GM23338 (cell line): ENCODE measurements at regions not wholly inside any gene's neighbourhood (a gene's known extent, or its start where the extent isn't known, plus 50 kb on each side); places are given as distances from the start of the nearest gene placed in this dataset.

ENCODE experiments used
- ATAC-seq: fragments of 200-7000 bp; cut with Tn5 transposase; 3 replicates; pipeline ENCODE4 v1.9.1; 2020
- DNase-seq: peaks from one replicate; pipeline ENCODE4 v3.0.0-alpha.2; 2015; ENCODE audit warnings: low spot score
- H2AFZ ChIP-seq: fragments of 200-600 bp; sonication (generic); 2 replicates; pipeline ENCODE4 v1.8.0; 2016; ENCODE audit warnings: antibody characterized with exemption, mild to moderate bottlenecking, moderate library complexity
- H3F3A ChIP-seq: fragments of 200-600 bp; sonication (generic); replicated peaks from 2 replicates; pipeline ENCODE4 v1.8.0; 2017; ENCODE audit warnings: antibody characterized with exemption, mixed run types, low read depth
- H3K27ac ChIP-seq: fragments of 200-600 bp; sonication (generic); 2 replicates; pipeline ENCODE4 v1.6.1; 2016; ENCODE audit warnings: low read depth
- H3K27me3 ChIP-seq: fragments of 200-600 bp; sonication (generic); 2 replicates; pipeline ENCODE4 v1.8.0; 2016; ENCODE audit warnings: mild to moderate bottlenecking, mixed run types, moderate library complexity; ENCODE audit not compliant: insufficient read depth
- H3K36me3 ChIP-seq: fragments of 200-600 bp; sonication (generic); 2 replicates; pipeline ENCODE4 v1.8.0; 2016; ENCODE audit warnings: mild to moderate bottlenecking; ENCODE audit not compliant: insufficient read depth
- H3K4me1 ChIP-seq: fragments of 200-600 bp; sonication (generic); 2 replicates; pipeline ENCODE4 v1.8.0; 2016; ENCODE audit warnings: mild to moderate bottlenecking, moderate library complexity; ENCODE audit not compliant: insufficient read depth
- H3K4me2 ChIP-seq: fragments of 200-600 bp; sonication (generic); 2 replicates; pipeline ENCODE4 v1.7.1; 2017; ENCODE audit warnings: mixed run types
- H3K4me3 ChIP-seq: fragments of 200-600 bp; sonication (generic); 2 replicates; pipeline ENCODE4 v1.6.1; 2016; ENCODE audit warnings: mixed run types
- H3K79me2 ChIP-seq: fragments of 200-600 bp; sonication (generic); replicated peaks from 2 replicates; pipeline ENCODE4 v1.8.0; 2017; ENCODE audit warnings: mild to moderate bottlenecking; ENCODE audit not compliant: insufficient read depth
- H3K9me2 ChIP-seq: fragments of 200-600 bp; sonication (generic); 2 replicates; pipeline ENCODE4 v1.8.0; 2017; ENCODE audit not compliant: insufficient read depth
- H4K20me1 ChIP-seq: fragments of 200-600 bp; sonication (generic); replicated peaks from 2 replicates; pipeline ENCODE4 v1.8.0; 2017; ENCODE audit warnings: mild to moderate bottlenecking; ENCODE audit not compliant: insufficient read depth
- H3K27ac Mint-ChIP-seq: 2 replicates; pipeline ENCODE4 v1.8.0; 2020; ENCODE audit warnings: inconsistent platforms, mild to moderate bottlenecking, moderate library complexity, mixed read lengths
- H3K27me3 Mint-ChIP-seq: 3 replicates; pipeline ENCODE4 v1.8.0; 2022; ENCODE audit warnings: low read depth, mild to moderate bottlenecking, moderate library complexity, mixed read lengths, inconsistent platforms; ENCODE audit not compliant: insufficient read depth, poor library complexity
- H3K36me3 Mint-ChIP-seq: 3 replicates; pipeline ENCODE4 v1.8.0; 2021; ENCODE audit warnings: low read depth, mild to moderate bottlenecking, inconsistent platforms, moderate library complexity, mixed read lengths
- H3K4me1 Mint-ChIP-seq: 3 replicates; pipeline ENCODE4 v1.8.0; 2020; ENCODE audit warnings: mild to moderate bottlenecking, inconsistent platforms, mixed read lengths
- H3K4me3 Mint-ChIP-seq: 3 replicates; pipeline ENCODE4 v1.8.0; 2021; ENCODE audit warnings: moderate library complexity, mild to moderate bottlenecking, inconsistent platforms, mixed read lengths
- H3K9me3 Mint-ChIP-seq: 3 replicates; pipeline ENCODE4 v1.8.0; 2020; ENCODE audit warnings: moderate library complexity, mild to moderate bottlenecking, inconsistent platforms, mixed read lengths
- EZH2phosphoT487 ChIP-seq: fragments of 200-600 bp; sonication (generic); IDR thresholded peaks from one replicate; pipeline ENCODE4 v1.8.1; 2018; ENCODE audit warnings: antibody characterized with exemption; ENCODE audit not compliant: unreplicated experiment
- ZNF331 ChIP-seq: fragments of 250-450 bp; sonication (Bioruptor Pico); IDR thresholded peaks from 2 replicates; pipeline ENCODE4 v1.5.0; 2020; ENCODE audit warnings: low read depth, mild to moderate bottlenecking, moderate library complexity
- TF ChIP-seq, protein P1 (sequence below): fragments of 250-450 bp; sonication (Bioruptor Pico); IDR thresholded peaks from 2 replicates; pipeline ENCODE4 v1.5.0; 2020; ENCODE audit warnings: mild to moderate bottlenecking, moderate library complexity
- TF ChIP-seq, protein P2 (sequence below): IDR thresholded peaks from one replicate; pipeline ENCODE4 v1.6.1; 2018; ENCODE audit warnings: antibody characterized with exemption; ENCODE audit not compliant: unreplicated experiment
- TF ChIP-seq, protein P3 (sequence below), 2 experiments: fragments of 200-600 bp in 1 of 2; sonication (generic) in 1 of 2; conservative IDR thresholded peaks; 2 replicates each; pipeline versions ENCODE4 v1.5.1 to v1.6.1; 2016 to 2017; ENCODE audit warnings: antibody characterized with exemption in 2 of 2, low read depth in 2 of 2, mild to moderate bottlenecking in 2 of 2, moderate library complexity in 1 of 2

DNA sequence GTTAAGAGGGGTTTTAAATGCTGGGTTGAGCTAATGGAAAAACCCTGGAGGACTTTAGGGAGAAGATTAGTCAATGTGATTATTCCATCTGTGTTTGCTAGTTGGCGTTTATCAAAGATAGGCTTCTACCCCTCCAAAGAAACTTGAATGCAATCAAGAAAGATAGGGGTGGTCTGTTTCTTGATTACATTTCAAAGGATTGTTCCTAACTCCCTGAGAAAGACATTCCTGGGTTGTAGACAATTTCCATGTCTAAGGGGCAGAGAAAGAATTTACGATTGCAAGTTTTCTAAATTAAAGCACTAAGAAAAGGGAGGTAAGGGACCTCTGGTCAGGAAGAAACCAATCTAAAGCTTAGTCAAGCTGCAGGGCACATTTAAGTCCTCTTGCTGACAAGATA is 2268.7 kb downstream of the LRRC4C start:
- no peaks in the 10 kb centered on the region for H4K20me1 ChIP-seq
- no peak overlapping the region for H3K4me3 ChIP-seq
- H3K4me2 ChIP-seq: no peak overlapping the region
- no peaks in the 10 kb centered on the region for H3K9me2 ChIP-seq
- Mint-ChIP-seq H3K9me3 (peaks cover 13% of the 10 kb centered on the region), H3K4me1 (peaks cover 13% of the 10 kb centered on the region), H3K27me3 (peaks cover 13% of the 10 kb centered on the region), H3K36me3 (peaks cover 4% of the 10 kb centered on the region; the same call in 2 of the 3 replicates), H3K27ac (no peak overlapping the region), H3K4me3 (no peak overlapping the region)
- H3K36me3 ChIP-seq: no peaks in the 10 kb centered on the region
- ATAC-seq: peak; percentile 67
- no peaks in the 10 kb centered on the region for H3K79me2 ChIP-seq
- H3K27me3 ChIP-seq: no peaks in the 10 kb centered on the region
- H3K4me1 ChIP-seq: no peaks in the 10 kb centered on the region
- TF ChIP-seq EZH2phosphoT487 (no peak), ZNF331 (CRISPR knock-in tag) (no peak)
- TF ChIP-seq, protein P1, sequence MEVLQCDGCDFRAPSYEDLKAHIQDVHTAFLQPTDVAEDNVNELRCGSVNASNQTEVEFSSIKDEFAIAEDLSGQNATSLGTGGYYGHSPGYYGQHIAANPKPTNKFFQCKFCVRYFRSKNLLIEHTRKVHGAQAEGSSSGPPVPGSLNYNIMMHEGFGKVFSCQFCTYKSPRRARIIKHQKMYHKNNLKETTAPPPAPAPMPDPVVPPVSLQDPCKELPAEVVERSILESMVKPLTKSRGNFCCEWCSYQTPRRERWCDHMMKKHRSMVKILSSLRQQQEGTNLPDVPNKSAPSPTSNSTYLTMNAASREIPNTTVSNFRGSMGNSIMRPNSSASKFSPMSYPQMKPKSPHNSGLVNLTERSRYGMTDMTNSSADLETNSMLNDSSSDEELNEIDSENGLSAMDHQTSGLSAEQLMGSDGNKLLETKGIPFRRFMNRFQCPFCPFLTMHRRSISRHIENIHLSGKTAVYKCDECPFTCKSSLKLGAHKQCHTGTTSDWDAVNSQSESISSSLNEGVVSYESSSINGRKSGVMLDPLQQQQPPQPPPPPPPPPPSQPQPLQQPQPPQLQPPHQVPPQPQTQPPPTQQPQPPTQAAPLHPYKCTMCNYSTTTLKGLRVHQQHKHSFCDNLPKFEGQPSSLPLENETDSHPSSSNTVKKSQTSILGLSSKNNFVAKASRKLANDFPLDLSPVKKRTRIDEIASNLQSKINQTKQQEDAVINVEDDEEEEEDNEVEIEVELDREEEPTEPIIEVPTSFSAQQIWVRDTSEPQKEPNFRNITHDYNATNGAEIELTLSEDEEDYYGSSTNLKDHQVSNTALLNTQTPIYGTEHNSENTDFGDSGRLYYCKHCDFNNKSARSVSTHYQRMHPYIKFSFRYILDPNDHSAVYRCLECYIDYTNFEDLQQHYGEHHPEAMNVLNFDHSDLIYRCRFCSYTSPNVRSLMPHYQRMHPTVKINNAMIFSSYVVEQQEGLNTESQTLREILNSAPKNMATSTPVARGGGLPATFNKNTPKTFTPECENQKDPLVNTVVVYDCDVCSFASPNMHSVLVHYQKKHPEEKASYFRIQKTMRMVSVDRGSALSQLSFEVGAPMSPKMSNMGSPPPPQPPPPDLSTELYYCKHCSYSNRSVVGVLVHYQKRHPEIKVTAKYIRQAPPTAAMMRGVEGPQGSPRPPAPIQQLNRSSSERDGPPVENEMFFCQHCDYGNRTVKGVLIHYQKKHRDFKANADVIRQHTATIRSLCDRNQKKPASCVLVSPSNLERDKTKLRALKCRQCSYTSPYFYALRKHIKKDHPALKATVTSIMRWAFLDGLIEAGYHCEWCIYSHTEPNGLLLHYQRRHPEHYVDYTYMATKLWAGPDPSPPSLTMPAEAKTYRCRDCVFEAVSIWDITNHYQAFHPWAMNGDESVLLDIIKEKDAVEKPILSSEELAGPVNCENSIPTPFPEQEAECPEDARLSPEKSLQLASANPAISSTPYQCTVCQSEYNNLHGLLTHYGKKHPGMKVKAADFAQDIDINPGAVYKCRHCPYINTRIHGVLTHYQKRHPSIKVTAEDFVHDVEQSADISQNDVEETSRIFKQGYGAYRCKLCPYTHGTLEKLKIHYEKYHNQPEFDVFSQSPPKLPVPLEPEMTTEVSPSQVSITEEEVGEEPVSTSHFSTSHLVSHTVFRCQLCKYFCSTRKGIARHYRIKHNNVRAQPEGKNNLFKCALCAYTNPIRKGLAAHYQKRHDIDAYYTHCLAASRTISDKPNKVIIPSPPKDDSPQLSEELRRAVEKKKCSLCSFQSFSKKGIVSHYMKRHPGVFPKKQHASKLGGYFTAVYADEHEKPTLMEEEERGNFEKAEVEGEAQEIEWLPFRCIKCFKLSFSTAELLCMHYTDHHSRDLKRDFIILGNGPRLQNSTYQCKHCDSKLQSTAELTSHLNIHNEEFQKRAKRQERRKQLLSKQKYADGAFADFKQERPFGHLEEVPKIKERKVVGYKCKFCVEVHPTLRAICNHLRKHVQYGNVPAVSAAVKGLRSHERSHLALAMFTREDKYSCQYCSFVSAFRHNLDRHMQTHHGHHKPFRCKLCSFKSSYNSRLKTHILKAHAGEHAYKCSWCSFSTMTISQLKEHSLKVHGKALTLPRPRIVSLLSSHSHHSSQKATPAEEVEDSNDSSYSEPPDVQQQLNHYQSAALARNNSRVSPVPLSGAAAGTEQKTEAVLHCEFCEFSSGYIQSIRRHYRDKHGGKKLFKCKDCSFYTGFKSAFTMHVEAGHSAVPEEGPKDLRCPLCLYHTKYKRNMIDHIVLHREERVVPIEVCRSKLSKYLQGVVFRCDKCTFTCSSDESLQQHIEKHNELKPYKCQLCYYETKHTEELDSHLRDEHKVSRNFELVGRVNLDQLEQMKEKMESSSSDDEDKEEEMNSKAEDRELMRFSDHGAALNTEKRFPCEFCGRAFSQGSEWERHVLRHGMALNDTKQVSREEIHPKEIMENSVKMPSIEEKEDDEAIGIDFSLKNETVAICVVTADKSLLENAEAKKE: no peak
- TF ChIP-seq, protein P2, sequence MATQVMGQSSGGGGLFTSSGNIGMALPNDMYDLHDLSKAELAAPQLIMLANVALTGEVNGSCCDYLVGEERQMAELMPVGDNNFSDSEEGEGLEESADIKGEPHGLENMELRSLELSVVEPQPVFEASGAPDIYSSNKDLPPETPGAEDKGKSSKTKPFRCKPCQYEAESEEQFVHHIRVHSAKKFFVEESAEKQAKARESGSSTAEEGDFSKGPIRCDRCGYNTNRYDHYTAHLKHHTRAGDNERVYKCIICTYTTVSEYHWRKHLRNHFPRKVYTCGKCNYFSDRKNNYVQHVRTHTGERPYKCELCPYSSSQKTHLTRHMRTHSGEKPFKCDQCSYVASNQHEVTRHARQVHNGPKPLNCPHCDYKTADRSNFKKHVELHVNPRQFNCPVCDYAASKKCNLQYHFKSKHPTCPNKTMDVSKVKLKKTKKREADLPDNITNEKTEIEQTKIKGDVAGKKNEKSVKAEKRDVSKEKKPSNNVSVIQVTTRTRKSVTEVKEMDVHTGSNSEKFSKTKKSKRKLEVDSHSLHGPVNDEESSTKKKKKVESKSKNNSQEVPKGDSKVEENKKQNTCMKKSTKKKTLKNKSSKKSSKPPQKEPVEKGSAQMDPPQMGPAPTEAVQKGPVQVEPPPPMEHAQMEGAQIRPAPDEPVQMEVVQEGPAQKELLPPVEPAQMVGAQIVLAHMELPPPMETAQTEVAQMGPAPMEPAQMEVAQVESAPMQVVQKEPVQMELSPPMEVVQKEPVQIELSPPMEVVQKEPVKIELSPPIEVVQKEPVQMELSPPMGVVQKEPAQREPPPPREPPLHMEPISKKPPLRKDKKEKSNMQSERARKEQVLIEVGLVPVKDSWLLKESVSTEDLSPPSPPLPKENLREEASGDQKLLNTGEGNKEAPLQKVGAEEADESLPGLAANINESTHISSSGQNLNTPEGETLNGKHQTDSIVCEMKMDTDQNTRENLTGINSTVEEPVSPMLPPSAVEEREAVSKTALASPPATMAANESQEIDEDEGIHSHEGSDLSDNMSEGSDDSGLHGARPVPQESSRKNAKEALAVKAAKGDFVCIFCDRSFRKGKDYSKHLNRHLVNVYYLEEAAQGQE: no peak
- TF ChIP-seq, protein P3, sequence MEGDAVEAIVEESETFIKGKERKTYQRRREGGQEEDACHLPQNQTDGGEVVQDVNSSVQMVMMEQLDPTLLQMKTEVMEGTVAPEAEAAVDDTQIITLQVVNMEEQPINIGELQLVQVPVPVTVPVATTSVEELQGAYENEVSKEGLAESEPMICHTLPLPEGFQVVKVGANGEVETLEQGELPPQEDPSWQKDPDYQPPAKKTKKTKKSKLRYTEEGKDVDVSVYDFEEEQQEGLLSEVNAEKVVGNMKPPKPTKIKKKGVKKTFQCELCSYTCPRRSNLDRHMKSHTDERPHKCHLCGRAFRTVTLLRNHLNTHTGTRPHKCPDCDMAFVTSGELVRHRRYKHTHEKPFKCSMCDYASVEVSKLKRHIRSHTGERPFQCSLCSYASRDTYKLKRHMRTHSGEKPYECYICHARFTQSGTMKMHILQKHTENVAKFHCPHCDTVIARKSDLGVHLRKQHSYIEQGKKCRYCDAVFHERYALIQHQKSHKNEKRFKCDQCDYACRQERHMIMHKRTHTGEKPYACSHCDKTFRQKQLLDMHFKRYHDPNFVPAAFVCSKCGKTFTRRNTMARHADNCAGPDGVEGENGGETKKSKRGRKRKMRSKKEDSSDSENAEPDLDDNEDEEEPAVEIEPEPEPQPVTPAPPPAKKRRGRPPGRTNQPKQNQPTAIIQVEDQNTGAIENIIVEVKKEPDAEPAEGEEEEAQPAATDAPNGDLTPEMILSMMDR (conservative IDR thresholded peaks at IDR 0.05; ENCODE audit: low read depth in 2 of 2): no peak
- no peaks in the 10 kb centered on the region for H3F3A ChIP-seq
- no peak overlapping the region for H2AFZ ChIP-seq
- DNase-seq: peak; percentile 48
- H3K27ac ChIP-seq: no peak overlapping the region
